ENCODE measurements at regions not wholly inside any gene's neighbourhood (a gene's known extent, or its start where the extent isn't known, plus 50 kb on each side); places are given as distances from the start of the nearest gene placed in this dataset.

- no peak overlapping the region for H2AK5ac ChIP-seq (ENCODE audit: low read length, severe bottlenecking)
- no peak for DNase-seq
Observed at GRCh38 chr3:109899925-109900324, 562.6 kb upstream of the DPPA4 start.

GRCh38 chr3:109900783-109901182 lies 563.4 kb upstream of the DPPA4 start:
- Histone ChIP-seq H3K23ac (ENCODE audit: low read length in 2 of 2) (no peak overlapping the region), H3K27me3 (ENCODE audit: control insufficient read depth in 1 of 2, insufficient read depth in 1 of 2, low read length in 2 of 2) (no peaks in the 10 kb centered on the region), H2AK5ac (ENCODE audit: low read length, severe bottlenecking) (no peak overlapping the region), H3K4me3 (ENCODE audit: insufficient read depth in 1 of 2, low read depth in 1 of 2, low read length in 2 of 2) (no peak overlapping the region), H3K79me1 (replicated peaks; ENCODE audit: low read length, poor library complexity, severe bottlenecking) (no peaks in the 10 kb centered on the region), H3K27ac (ENCODE audit: low read length, poor library complexity, severe bottlenecking) (no peak overlapping the region), H3K18ac (ENCODE audit: low read depth in 1 of 2, low read length in 2 of 2) (no peak overlapping the region), H2BK120ac (ENCODE audit: low read depth, low read length) (no peak overlapping the region), H3K4me2 (ENCODE audit: low read length, poor library complexity, severe bottlenecking) (no peak overlapping the region), H4K91ac (ENCODE audit: low read length) (no peak overlapping the region), H3K14ac (ENCODE audit: low read length in 2 of 2) (no peak overlapping the region), H2BK12ac (ENCODE audit: low read length in 2 of 2) (no peak overlapping the region), H2BK15ac (ENCODE audit: low read depth, poor library complexity, severe bottlenecking) (no peak overlapping the region), H2BK5ac (ENCODE audit: low read depth, low read length, poor library complexity, severe bottlenecking) (no peak overlapping the region), H4K8ac (ENCODE audit: low read length) (no peak overlapping the region), H3K9ac (ENCODE audit: low read length) (no peak overlapping the region), H2AFZ (ENCODE audit: low read depth, low read length) (no peak overlapping the region), H3K9me3 (ENCODE audit: control insufficient read depth, low read length) (no peaks in the 10 kb centered on the region), H3K4me1 (ENCODE audit: control insufficient read depth, insufficient read depth, low read depth, low read length) (no peaks in the 10 kb centered on the region), H3K4ac (ENCODE audit: low read depth in 1 of 2, low read length in 2 of 2) (no peak overlapping the region), H3K36me3 (ENCODE audit: control insufficient read depth in 1 of 2, insufficient read depth in 2 of 2, low read depth in 1 of 2, low read length in 2 of 2) (no peaks in the 10 kb centered on the region)
- DNase-seq, result no peak
- WGBS, result 100% methylated on average over 1 of the region's 1 CpG

More at GRCh38 chr3:109899925-109900324, 562.6 kb upstream of the DPPA4 start:
- Histone ChIP-seq H2BK120ac (ENCODE audit: low read depth, low read length) (no peak overlapping the region), H3K4ac (ENCODE audit: low read depth in 1 of 2, low read length in 2 of 2) (no peak overlapping the region), H2AFZ (ENCODE audit: low read depth, low read length) (no peak overlapping the region), H4K8ac (ENCODE audit: low read length) (no peak overlapping the region), H3K4me2 (ENCODE audit: low read length, poor library complexity, severe bottlenecking) (no peak overlapping the region), H3K4me3 (ENCODE audit: insufficient read depth in 1 of 2, low read depth in 1 of 2, low read length in 2 of 2) (no peak overlapping the region), H3K9me3 (ENCODE audit: control insufficient read depth, low read length) (no peaks in the 10 kb centered on the region), H2BK5ac (ENCODE audit: low read depth, low read length, poor library complexity, severe bottlenecking) (no peak overlapping the region), H4K91ac (ENCODE audit: low read length) (no peak overlapping the region), H2BK12ac (ENCODE audit: low read length in 2 of 2) (no peak overlapping the region), H3K18ac (ENCODE audit: low read depth in 1 of 2, low read length in 2 of 2) (no peak overlapping the region), H3K4me1 (ENCODE audit: control insufficient read depth, insufficient read depth, low read depth, low read length) (no peaks in the 10 kb centered on the region), H3K27me3 (ENCODE audit: control insufficient read depth in 1 of 2, insufficient read depth in 1 of 2, low read length in 2 of 2) (no peaks in the 10 kb centered on the region), H3K23ac (ENCODE audit: low read length in 2 of 2) (no peak overlapping the region), H3K14ac (ENCODE audit: low read length in 2 of 2) (no peak overlapping the region), H2BK15ac (ENCODE audit: low read depth, poor library complexity, severe bottlenecking) (no peak overlapping the region), H3K36me3 (ENCODE audit: control insufficient read depth in 1 of 2, insufficient read depth in 2 of 2, low read depth in 1 of 2, low read length in 2 of 2) (no peaks in the 10 kb centered on the region), H3K27ac (ENCODE audit: low read length, poor library complexity, severe bottlenecking) (no peak overlapping the region), H3K79me1 (replicated peaks; ENCODE audit: low read length, poor library complexity, severe bottlenecking) (no peaks in the 10 kb centered on the region), H3K9ac (ENCODE audit: low read length) (no peak overlapping the region)
- WGBS, result 56% methylated on average over 2 of the region's 2 CpGs

- Histone ChIP-seq H2AK5ac (ENCODE audit: low read length, severe bottlenecking) (no peak overlapping the region), H4K8ac (ENCODE audit: low read length) (no peak overlapping the region), H3K4me2 (ENCODE audit: low read length, poor library complexity, severe bottlenecking) (no peak overlapping the region), H3K18ac (ENCODE audit: low read depth in 1 of 2, low read length in 2 of 2) (no peak overlapping the region), H3K9ac (ENCODE audit: low read length) (no peak overlapping the region), H2AFZ (ENCODE audit: low read depth, low read length) (no peak overlapping the region), H3K4ac (ENCODE audit: low read depth in 1 of 2, low read length in 2 of 2) (no peak overlapping the region), H3K79me1 (replicated peaks; ENCODE audit: low read length, poor library complexity, severe bottlenecking) (no peaks in the 10 kb centered on the region), H2BK5ac (ENCODE audit: low read depth, low read length, poor library complexity, severe bottlenecking) (no peak overlapping the region), H3K9me3 (ENCODE audit: control insufficient read depth, low read length) (no peaks in the 10 kb centered on the region), H3K14ac (ENCODE audit: low read length in 2 of 2) (no peak overlapping the region), H3K4me3 (ENCODE audit: insufficient read depth in 1 of 2, low read depth in 1 of 2, low read length in 2 of 2) (no peak overlapping the region), H3K27me3 (ENCODE audit: control insufficient read depth in 1 of 2, insufficient read depth in 1 of 2, low read length in 2 of 2) (no peaks in the 10 kb centered on the region), H3K4me1 (ENCODE audit: control insufficient read depth, insufficient read depth, low read depth, low read length) (no peaks in the 10 kb centered on the region), H3K27ac (ENCODE audit: low read length, poor library complexity, severe bottlenecking) (no peak overlapping the region), H3K23ac (ENCODE audit: low read length in 2 of 2) (no peak overlapping the region), H3K36me3 (ENCODE audit: control insufficient read depth in 1 of 2, insufficient read depth in 2 of 2, low read depth in 1 of 2, low read length in 2 of 2) (no peaks in the 10 kb centered on the region), H2BK120ac (ENCODE audit: low read depth, low read length) (no peak overlapping the region), H2BK15ac (ENCODE audit: low read depth, poor library complexity, severe bottlenecking) (no peak overlapping the region), H2BK12ac (ENCODE audit: low read length in 2 of 2) (no peak overlapping the region), H4K91ac (ENCODE audit: low read length) (no peak overlapping the region)
- WGBS, result 88% methylated on average over 4 of the region's 4 CpGs
- no peak for DNase-seq
Observed at GRCh38 chr3:109902549-109902948, 565.2 kb upstream of the DPPA4 start.

GRCh38 chr3:109903100-109903499 lies 565.8 kb upstream of the DPPA4 start:
- H2BK5ac ChIP-seq (ENCODE audit: low read depth, low read length, poor library complexity, severe bottlenecking), result no peak overlapping the region
- no peaks in the 10 kb centered on the region for H3K36me3 ChIP-seq (ENCODE audit: control insufficient read depth in 1 of 2, insufficient read depth in 2 of 2, low read depth in 1 of 2, low read length in 2 of 2)
- H3K9me3 ChIP-seq (ENCODE audit: control insufficient read depth, low read length), result no peaks in the 10 kb centered on the region
- no peak overlapping the region for H3K4me2 ChIP-seq (ENCODE audit: low read length, poor library complexity, severe bottlenecking)
- no peak overlapping the region for H4K8ac ChIP-seq (ENCODE audit: low read length)
- no peak overlapping the region for H3K18ac ChIP-seq (ENCODE audit: low read depth in 1 of 2, low read length in 2 of 2)
- no peaks in the 10 kb centered on the region for H3K27me3 ChIP-seq (ENCODE audit: control insufficient read depth in 1 of 2, insufficient read depth in 1 of 2, low read length in 2 of 2)
- no peak overlapping the region for H3K9ac ChIP-seq (ENCODE audit: low read length)
- no peak overlapping the region for H3K27ac ChIP-seq (ENCODE audit: low read length, poor library complexity, severe bottlenecking)
- H2BK12ac ChIP-seq (ENCODE audit: low read length in 2 of 2), result no peak overlapping the region
- H3K4ac ChIP-seq (ENCODE audit: low read depth in 1 of 2, low read length in 2 of 2), result no peak overlapping the region
- DNase-seq, result no peak
- H4K91ac ChIP-seq (ENCODE audit: low read length), result no peak overlapping the region
- no peak overlapping the region for H2BK15ac ChIP-seq (ENCODE audit: low read depth, poor library complexity, severe bottlenecking)
- no peak overlapping the region for H2AK5ac ChIP-seq (ENCODE audit: low read length, severe bottlenecking)
- no peak overlapping the region for H3K4me3 ChIP-seq (ENCODE audit: insufficient read depth in 1 of 2, low read depth in 1 of 2, low read length in 2 of 2)
- WGBS, result 86% methylated on average over 2 of the region's 2 CpGs
- no peaks in the 10 kb centered on the region for H3K79me1 ChIP-seq (replicated peaks; ENCODE audit: low read length, poor library complexity, severe bottlenecking)
- no peak overlapping the region for H3K14ac ChIP-seq (ENCODE audit: low read length in 2 of 2)
- H2BK120ac ChIP-seq (ENCODE audit: low read depth, low read length), result no peak overlapping the region
- H3K4me1 ChIP-seq (ENCODE audit: control insufficient read depth, insufficient read depth, low read depth, low read length), result no peaks in the 10 kb centered on the region
- no peak overlapping the region for H3K23ac ChIP-seq (ENCODE audit: low read length in 2 of 2)
- H2AFZ ChIP-seq (ENCODE audit: low read depth, low read length), result no peak overlapping the region

Data from mesenchymal stem cell (in vitro differentiated cells and primary cell).